C4-2B (cell line): ENCODE measurements at regions not wholly inside any gene's neighbourhood (a gene's known extent, or its start where the extent isn't known, plus 50 kb on each side); places are given as distances from the start of the nearest gene placed in this dataset.
"Not testable (repeated sequence)": the region's sequence is repeated elsewhere in the genome, so short reads cannot be mapped to it uniquely, and the experiment has no call there.

Experiments used
- ZFX ChIP-seq: fragments of 450-650 bp; IDR thresholded peaks from 2 replicates; pipeline ENCODE4 v1.6.1; 2017
- TF ChIP-seq, protein P1 (sequence below): fragments of 450-650 bp; conservative IDR thresholded peaks from 2 replicates; pipeline ENCODE4 v1.5.1; 2017; ENCODE audit warnings: mild to moderate bottlenecking

DNA sequence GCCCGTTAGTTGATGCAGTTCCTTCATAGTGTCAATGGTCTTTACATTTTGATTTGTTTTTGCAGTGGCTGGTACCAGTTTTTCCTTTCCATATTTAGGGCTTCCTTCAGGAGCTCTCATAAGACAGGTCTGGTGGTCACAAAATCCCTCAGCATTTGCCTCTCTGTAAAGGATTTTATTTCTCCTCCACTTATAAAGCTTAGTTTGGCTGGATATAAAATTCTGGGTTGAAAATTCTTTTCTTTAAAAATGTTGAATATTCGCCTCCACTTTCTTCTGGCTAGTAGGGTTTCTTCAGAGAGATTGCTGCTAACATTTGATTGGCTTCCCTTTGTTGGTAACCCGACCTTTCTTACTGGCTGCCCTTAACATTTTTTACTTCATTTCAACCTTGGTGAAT is 260.9 kb downstream of the FOXG1 start:
- TF ChIP-seq, protein P1, sequence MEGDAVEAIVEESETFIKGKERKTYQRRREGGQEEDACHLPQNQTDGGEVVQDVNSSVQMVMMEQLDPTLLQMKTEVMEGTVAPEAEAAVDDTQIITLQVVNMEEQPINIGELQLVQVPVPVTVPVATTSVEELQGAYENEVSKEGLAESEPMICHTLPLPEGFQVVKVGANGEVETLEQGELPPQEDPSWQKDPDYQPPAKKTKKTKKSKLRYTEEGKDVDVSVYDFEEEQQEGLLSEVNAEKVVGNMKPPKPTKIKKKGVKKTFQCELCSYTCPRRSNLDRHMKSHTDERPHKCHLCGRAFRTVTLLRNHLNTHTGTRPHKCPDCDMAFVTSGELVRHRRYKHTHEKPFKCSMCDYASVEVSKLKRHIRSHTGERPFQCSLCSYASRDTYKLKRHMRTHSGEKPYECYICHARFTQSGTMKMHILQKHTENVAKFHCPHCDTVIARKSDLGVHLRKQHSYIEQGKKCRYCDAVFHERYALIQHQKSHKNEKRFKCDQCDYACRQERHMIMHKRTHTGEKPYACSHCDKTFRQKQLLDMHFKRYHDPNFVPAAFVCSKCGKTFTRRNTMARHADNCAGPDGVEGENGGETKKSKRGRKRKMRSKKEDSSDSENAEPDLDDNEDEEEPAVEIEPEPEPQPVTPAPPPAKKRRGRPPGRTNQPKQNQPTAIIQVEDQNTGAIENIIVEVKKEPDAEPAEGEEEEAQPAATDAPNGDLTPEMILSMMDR = not testable (repeated sequence)
- TF ChIP-seq ZFX = not testable (repeated sequence)
